SK-N-SH treated with all-trans-retinoic acid at 6 μM for 48 hours (cell line): ENCODE measurements at regions not wholly inside any gene's neighbourhood (a gene's known extent, or its start where the extent isn't known, plus 50 kb on each side); places are given as distances from the start of the nearest gene placed in this dataset.

Experiments used
- CREB5 ChIP-seq: fragments of 250-450 bp; sonication (Bioruptor Pico); IDR thresholded peaks from 2 replicates; pipeline ENCODE4 v1.5.1; 2020; ENCODE audit warnings: low read depth, mild to moderate bottlenecking, moderate library complexity
- CSDC2 ChIP-seq: fragments of 250-450 bp; sonication (Bioruptor Pico); IDR thresholded peaks from 2 replicates; pipeline ENCODE4 v1.5.0; 2020; ENCODE audit warnings: mild to moderate bottlenecking, moderate library complexity
- GLIS3 ChIP-seq: fragments of 250-450 bp; sonication (Bioruptor Pico); IDR thresholded peaks from 2 replicates; pipeline ENCODE4 v1.5.0; 2020; ENCODE audit warnings: mild to moderate bottlenecking, moderate library complexity
- PATZ1 ChIP-seq: fragments of 250-450 bp; sonication (Bioruptor Pico); IDR thresholded peaks from 2 replicates; pipeline ENCODE4 v1.8.0; 2020; ENCODE audit warnings: mild to moderate bottlenecking, moderate library complexity, borderline replicate concordance
- POU6F1 ChIP-seq: fragments of 250-450 bp; sonication (Bioruptor Pico); IDR thresholded peaks from 2 replicates; pipeline ENCODE4 v1.8.0; 2021; ENCODE audit warnings: low read depth, mild to moderate bottlenecking, moderate library complexity, borderline replicate concordance
- ZC3H10 ChIP-seq: fragments of 250-450 bp; sonication (Bioruptor Pico); IDR thresholded peaks from 2 replicates; pipeline ENCODE4 v1.5.1; 2021; ENCODE audit warnings: mild to moderate bottlenecking, moderate library complexity
- ZNF8 ChIP-seq: fragments of 450-650 bp; formaldehyde crosslinking; IDR thresholded peaks from 2 replicates; pipeline ENCODE4 v1.5.0; 2020; ENCODE audit warnings: mild to moderate bottlenecking, moderate library complexity

- TF ChIP-seq POU6F1 (no peak), ZC3H10 (CRISPR knock-in tag) (no peak), ZNF8 (CRISPR knock-in tag) (no peak), CREB5 (CRISPR knock-in tag) (no peak), CSDC2 (CRISPR knock-in tag) (no peak), GLIS3 (CRISPR knock-in tag) (no peak), PATZ1 (no peak)
Measured at GRCh38 chr15:77746254-77747174, 113.8 kb upstream of the LINGO1 start.
